ENCODE measurements at regions not wholly inside any gene's neighbourhood (a gene's known extent, or its start where the extent isn't known, plus 50 kb on each side); places are given as distances from the start of the nearest gene placed in this dataset.

GRCh38 chr4:71151054-71151453, 157.6 kb downstream of the DCK start:
- DNase-seq (ENCODE audit: extremely low read depth in 1 of 2, low read depth in 1 of 2), result no peak

GRCh38 chr4:71156616-71157015, 163.2 kb downstream of the DCK start:
- DNase-seq (ENCODE audit: extremely low read depth in 1 of 2, low read depth in 1 of 2), result no peak

- no peak for DNase-seq (ENCODE audit: extremely low read depth in 1 of 2, low read depth in 1 of 2)
Measured at GRCh38 chr4:71162386-71162785, 168.9 kb downstream of the DCK start.

- no peak for DNase-seq (ENCODE audit: extremely low read depth in 1 of 2, low read depth in 1 of 2)
Measured at GRCh38 chr4:71163317-71163716, 169.9 kb downstream of the DCK start.

DNA sequence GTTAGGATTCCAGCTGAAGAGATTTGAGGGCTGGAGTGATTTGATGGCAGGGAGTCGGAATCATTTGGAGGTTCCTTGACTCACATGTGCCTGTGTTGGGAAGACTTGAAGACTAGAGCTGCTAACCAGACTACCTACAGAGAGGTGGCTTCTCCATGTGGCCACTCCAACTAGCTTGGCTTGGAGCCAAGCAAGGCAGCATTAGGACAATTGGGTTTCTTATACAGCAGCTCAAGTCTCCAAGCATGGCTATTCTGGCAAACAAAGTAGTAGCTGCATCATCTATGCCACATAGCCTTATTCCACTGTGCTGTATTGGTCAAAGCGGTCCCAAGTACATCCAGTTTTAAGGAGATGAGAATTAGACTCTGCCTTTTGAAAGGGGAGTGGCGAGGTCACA, 171.7 kb upstream of the SLC4A4 start:
- DNase-seq (ENCODE audit: extremely low read depth in 1 of 2, low read depth in 1 of 2), result no peak

DNA sequence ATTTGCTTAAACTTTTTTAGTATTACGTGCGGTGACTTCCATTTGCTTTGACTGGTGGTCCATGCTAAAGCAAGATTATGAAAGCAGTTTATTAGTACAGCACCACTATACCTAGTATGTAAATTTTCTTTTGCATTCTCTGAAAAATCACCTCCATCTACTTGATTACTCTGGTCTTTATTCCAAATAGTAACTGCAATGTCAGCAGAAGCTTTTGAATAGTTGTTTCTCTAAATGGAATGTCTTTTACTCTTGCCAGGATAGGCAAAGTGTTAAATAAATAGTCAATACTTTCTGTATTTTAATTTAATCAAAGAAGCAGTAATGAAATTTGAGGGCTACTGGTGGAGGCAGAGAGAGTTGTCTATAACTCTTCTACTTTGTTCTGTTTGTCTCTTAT, 167.2 kb upstream of the SLC4A4 start:
- DNase-seq (ENCODE audit: extremely low read depth in 1 of 2, low read depth in 1 of 2), result no peak

GRCh38 chr4:71181332-71181731, 157.5 kb upstream of the SLC4A4 start:
- DNase-seq (ENCODE audit: extremely low read depth in 1 of 2, low read depth in 1 of 2), result no peak

DNA sequence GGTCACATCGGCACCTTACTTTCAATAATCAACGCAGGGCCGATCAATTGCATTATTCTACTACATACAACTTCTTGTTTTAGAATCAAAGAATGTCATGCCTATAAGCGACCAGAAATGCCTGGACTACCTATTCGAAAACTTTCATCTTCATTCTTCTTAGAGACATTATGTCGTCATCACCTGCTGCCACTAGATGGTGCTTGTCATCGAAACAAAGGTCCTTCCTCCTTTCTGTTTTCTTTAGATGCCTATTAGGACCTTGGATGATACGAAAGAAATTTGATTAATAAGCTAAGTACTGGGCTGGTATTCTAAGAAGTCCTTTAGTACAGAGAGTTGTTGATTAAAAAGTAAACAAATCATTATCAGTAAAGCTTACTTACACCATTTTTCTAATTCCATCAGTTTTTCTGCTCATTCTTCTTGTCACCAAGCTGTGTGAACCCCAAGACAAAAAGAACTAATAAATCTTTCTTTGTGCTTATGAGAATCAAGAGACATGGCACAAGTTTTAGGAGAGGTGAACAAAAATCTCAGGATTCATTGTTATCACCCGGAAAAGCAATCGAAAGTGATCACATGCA, 154.5 kb upstream of the SLC4A4 start:
- DNase-seq (ENCODE audit: extremely low read depth in 1 of 2, low read depth in 1 of 2), result peak in 1 of 2 donors; percentile 5

DNA sequence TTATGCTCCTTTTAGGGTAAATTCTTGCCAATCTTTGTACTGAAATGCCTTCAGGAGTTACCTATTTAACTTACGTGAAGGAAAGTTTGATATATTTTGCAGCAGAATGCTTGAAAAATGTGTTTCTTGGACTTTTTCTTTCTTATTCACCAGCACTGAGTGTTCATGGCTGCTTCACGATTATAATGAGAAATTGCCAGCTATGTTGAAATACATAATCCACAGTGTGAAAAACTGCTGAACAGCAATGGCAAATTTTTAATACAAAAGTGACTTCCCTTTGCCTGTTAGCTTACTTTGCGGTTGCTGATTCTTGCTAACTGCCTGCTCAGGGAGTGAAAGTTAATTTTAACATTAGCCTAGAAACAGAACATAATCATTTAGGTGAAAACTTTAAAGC, 153.8 kb upstream of the SLC4A4 start:
- DNase-seq (ENCODE audit: extremely low read depth in 1 of 2, low read depth in 1 of 2), result no peak

GRCh38 chr4:71186257-71186565, 152.6 kb upstream of the SLC4A4 start:
- no peak for DNase-seq (ENCODE audit: extremely low read depth in 1 of 2, low read depth in 1 of 2)

DNA sequence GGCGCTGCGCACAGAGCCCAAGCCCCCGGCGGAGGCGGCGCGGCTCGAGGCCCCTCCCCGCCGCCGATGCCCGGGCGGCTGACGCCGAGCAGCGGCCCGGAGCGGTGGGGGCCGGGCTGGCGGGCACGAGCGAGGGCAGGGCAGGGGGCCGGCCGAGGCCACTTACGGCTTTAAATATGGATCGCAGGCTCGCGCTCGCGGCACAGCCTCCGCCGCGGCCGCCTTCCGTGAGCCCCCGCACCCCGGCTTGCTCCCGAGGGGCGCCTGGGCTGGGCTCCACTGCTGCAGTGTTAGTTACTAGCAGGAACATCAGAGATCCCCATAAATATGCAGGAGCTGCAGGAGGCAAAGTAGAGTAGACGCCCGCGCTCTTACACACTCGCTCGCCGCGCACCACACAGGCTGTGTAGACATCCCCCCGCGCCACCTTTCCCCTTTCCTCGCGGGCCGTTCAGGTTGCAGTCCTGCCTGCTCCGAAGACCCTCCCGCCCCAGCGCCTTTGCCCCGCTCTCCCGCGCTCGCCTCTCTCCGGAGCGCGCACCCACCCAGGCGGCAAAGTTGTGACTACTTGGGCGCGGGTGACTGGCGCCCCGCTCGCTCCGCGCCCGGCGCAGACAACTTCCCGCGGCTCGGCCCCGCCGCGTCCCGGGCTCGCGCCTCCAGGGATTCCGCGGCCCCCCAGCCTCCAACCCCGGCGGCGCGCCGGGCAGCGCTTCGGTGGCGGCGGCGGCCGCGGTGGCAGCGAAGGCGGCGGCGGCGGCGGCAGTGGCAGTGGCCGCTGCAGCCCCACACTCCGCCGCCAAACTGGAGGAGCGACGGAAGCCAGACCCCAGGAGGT, 152.0 kb upstream of the SLC4A4 start:
- peak in 1 of 2 donors; percentile 2 for DNase-seq (ENCODE audit: extremely low read depth in 1 of 2, low read depth in 1 of 2)

GRCh38 chr4:71187404-71188155, 151.2 kb upstream of the SLC4A4 start:
- peak in 1 of 2 donors; percentile 1 for DNase-seq (ENCODE audit: extremely low read depth in 1 of 2, low read depth in 1 of 2)

DNA sequence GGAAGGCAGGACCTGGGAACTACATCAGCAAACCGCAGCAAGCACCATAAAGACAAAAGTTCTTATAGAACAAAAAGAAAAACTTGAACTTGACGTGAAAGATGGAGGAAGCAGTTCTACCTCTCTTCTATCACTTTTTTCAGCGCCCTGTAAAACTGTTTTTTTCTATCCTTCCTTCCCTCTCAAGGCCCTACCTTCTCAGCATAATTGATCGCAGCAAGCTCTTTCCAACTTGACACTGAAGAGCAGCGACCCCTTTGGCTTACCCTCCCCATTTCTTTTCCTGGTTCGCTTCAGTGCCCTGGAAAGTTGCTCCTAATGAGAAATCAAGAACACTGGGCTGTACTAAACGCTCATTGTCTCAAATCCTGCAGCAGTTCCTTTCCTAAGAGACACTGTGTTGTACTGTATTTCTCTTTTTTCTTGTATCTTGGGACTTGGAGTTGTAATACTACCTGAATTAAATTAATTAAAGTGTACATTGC, 150.6 kb upstream of the SLC4A4 start:
- no peak for DNase-seq (ENCODE audit: extremely low read depth in 1 of 2, low read depth in 1 of 2)

GRCh38 chr4:71188951-71189350, 149.9 kb upstream of the SLC4A4 start:
- DNase-seq (ENCODE audit: extremely low read depth in 1 of 2, low read depth in 1 of 2), result no peak

DNA sequence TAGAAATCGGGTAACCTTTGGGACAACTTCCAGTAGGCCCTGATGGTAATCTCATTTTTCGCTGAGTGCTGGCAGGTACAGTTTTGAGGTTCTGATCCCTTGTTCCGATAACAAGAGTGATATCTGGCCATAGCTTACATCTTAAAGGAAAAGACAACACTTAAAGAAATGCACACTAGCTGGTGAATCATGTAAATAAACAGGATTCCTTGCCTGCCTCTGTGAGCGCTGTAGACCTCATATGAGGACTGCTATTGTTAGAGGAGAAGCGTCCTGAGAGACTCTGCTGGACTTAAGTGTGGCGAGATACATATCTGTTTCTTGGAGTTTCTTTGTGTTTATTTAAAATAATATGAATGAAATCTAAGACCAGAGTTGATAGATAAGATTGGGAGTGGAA, 149.3 kb upstream of the SLC4A4 start:
- DNase-seq (ENCODE audit: extremely low read depth in 1 of 2, low read depth in 1 of 2), result no peak

- DNase-seq (ENCODE audit: extremely low read depth in 1 of 2, low read depth in 1 of 2), result no peak
Measured at GRCh38 chr4:71194454-71194853, 144.4 kb upstream of the SLC4A4 start.

DNA sequence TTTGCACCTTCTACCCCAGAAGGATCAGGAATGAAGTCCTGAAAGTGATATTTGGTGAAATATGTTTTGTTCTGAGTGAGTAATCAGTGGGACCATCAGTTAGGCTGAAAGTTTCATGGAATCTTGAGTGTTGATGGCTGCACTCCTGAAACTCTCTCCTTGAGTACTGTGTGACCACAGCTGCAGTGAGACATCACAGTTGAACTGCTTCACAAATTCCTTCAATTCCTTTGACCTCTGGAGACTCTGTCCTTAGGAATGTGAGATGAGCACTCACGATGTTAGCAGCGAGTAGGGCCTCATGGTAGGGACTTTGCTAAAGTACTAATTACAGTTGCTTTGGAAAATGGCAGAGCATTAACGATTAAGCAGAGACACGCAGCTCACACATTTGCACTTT, 142.9 kb upstream of the SLC4A4 start:
- DNase-seq (ENCODE audit: extremely low read depth in 1 of 2, low read depth in 1 of 2), result no peak

- DNase-seq (ENCODE audit: extremely low read depth in 1 of 2, low read depth in 1 of 2), result no peak
Measured at GRCh38 chr4:71198958-71199357, 139.9 kb upstream of the SLC4A4 start.

DNA sequence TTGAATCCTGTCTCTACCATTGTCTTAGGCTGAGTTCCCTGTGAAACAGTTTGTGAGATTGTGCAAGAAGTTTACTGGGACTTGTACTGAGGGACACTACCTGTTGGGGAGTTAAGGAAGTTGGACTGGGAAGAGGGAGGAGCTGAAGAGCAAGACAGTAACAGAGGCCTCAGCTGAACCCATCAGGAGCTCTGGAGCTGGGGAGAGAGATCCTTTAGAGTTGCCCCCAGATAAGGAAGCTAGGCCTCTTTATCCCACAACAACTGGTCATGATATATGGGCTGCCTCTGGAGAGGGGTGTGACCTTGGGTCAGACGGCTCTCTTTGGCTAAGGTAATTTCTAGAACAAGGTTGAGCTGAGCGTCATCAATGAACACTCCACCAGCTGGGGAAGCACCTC, 137.8 kb upstream of the SLC4A4 start:
- no peak for DNase-seq (ENCODE audit: extremely low read depth in 1 of 2, low read depth in 1 of 2)

DNA sequence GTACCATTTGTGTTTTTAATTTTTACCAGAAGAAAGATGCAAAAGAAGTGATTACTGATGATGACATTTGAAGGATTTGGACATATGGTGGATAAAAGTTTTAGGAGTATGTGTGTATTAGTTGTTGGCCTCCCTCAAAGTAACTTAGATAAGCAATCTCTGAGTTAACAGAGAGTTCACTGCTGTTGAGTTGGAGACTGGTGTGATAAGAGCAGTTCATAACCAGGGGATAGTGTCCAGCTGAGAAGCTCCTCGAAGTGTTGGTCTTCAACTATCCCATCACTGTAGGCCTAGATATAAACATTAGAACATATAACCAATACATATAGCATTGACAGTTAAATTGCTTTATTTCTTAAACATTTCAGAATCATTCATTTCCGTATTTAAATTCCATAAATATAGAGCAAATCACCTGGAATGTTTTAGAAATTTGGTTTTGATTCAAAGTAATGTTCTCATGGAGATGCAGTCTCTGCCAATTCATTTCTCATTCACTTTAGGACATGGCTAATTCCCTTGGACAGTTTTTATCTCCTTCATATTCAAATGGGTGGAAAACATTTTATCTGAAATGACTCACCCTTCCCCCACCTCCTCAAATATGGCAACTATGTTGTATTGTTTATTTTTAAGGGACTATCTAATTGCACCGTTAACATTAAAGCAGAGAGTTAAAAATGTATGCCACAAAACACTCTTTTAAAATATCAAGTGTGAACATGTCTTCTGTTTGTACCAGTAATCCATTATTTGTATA, 136.8 kb upstream of the SLC4A4 start:
- DNase-seq (ENCODE audit: extremely low read depth in 1 of 2, low read depth in 1 of 2), result no peak

DNA sequence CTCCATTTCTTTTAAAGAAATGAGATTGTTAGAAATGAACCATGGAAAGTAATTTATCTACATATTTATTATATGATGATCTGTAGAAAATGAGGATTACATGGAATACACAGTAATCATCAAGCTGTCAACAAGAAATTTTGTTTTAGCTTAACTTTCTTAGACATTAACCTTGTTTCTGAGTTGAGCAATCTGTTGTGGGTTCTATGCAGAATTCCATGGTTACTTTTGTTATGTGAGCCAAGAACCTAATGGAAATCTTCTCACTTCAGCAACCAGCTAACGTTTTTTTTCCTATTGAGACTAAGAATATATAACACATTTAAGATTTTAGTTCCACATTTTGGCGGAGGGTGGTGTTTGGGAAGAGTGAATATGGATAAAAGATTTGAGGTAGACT, 136.1 kb upstream of the SLC4A4 start:
- no peak for DNase-seq (ENCODE audit: extremely low read depth in 1 of 2, low read depth in 1 of 2)
